Keratinocyte (primary cell): ENCODE measurements at regions not wholly inside any gene's neighbourhood (a gene's known extent, or its start where the extent isn't known, plus 50 kb on each side); places are given as distances from the start of the nearest gene placed in this dataset.

Experiments
- DNase-seq: peaks from one replicate; pipeline ENCODE4 v3.0.0-alpha.2; 2011; ENCODE audit warnings: low read depth, missing footprints, low spot score
- FAIRE-seq: peaks from 2 replicates; lab custom pipeline; 2011; peaks lifted over from hg19 to GRCh38; lab: Jason Lieb, UNC
- H2AFZ ChIP-seq: 2 replicates; pipeline ENCODE4 v1.6.0; 2012; ENCODE audit warnings: low read length, control low read depth, inconsistent platforms; ENCODE audit not compliant: control insufficient read depth
- H3K27ac ChIP-seq: 2 replicates; pipeline ENCODE4 v1.5.1; 2011; ENCODE audit warnings: low read length; ENCODE audit not compliant: control insufficient read depth, insufficient read depth
- H3K27me3 ChIP-seq: 3 replicates; pipeline ENCODE4 v1.6.0; 2011; ENCODE audit warnings: low read length; ENCODE audit not compliant: control insufficient read depth, insufficient read depth; ENCODE audit errors: extremely low read depth
- H3K36me3 ChIP-seq, 2 experiments: 2 replicates in 1 of 2; 3 replicates in 1 of 2; pipeline ENCODE4 v1.5.1; 2011; ENCODE audit warnings: low read length in 2 of 2, mild to moderate bottlenecking in 1 of 2; ENCODE audit not compliant: control insufficient read depth in 2 of 2, insufficient read depth in 2 of 2; ENCODE audit errors: extremely low read depth in 1 of 2
- H3K4me1 ChIP-seq: 3 replicates; pipeline ENCODE4 v1.5.1; 2011; ENCODE audit warnings: low read length; ENCODE audit not compliant: control insufficient read depth, insufficient read depth; ENCODE audit errors: extremely low read depth
- H3K4me2 ChIP-seq: 3 replicates; pipeline ENCODE4 v1.6.0; 2011; ENCODE audit warnings: low read depth, low read length; ENCODE audit not compliant: control insufficient read depth, insufficient read depth; ENCODE audit errors: extremely low read depth
- H3K4me3 ChIP-seq, 3 experiments: fragments of 200-600 bp in 1 of 3; sonication (generic) in 1 of 3; 2 replicates in 2 of 3; 3 replicates in 1 of 3; pipeline ENCODE4 v1.5.1; 2011 to 2016; ENCODE audit warnings: low read length in 3 of 3, mild to moderate bottlenecking in 3 of 3, control low read depth in 2 of 3, inconsistent platforms in 1 of 3, low read depth in 1 of 3, mixed read lengths in 1 of 3, mixed run types in 1 of 3, moderate library complexity in 1 of 3; ENCODE audit not compliant: control insufficient read depth in 2 of 3, insufficient read depth in 2 of 3; ENCODE audit errors: extremely low read depth in 1 of 3
- H3K79me2 ChIP-seq: 2 replicates; pipeline ENCODE4 v1.6.0; 2012; ENCODE audit warnings: low read length; ENCODE audit not compliant: control insufficient read depth, insufficient read depth
- H3K9ac ChIP-seq: 3 replicates; pipeline ENCODE4 v1.6.0; 2011; ENCODE audit warnings: low read length; ENCODE audit not compliant: control insufficient read depth, insufficient read depth; ENCODE audit errors: extremely low read depth
- H3K9me1 ChIP-seq: 3 replicates; pipeline ENCODE4 v1.6.0; 2011; ENCODE audit warnings: low read length; ENCODE audit not compliant: control insufficient read depth, insufficient read depth; ENCODE audit errors: extremely low read depth
- H3K9me3 ChIP-seq: 2 replicates; pipeline ENCODE4 v1.5.1; 2012; ENCODE audit warnings: low read depth, low read length; ENCODE audit not compliant: control insufficient read depth
- H4K20me1 ChIP-seq: 3 replicates; pipeline ENCODE4 v1.6.0; 2011; ENCODE audit warnings: low read length; ENCODE audit not compliant: control insufficient read depth, insufficient read depth; ENCODE audit errors: extremely low read depth
- CTCF ChIP-seq, 3 experiments: IDR thresholded peaks in 1 of 3; conservative IDR thresholded peaks in 1 of 3; optimal IDR thresholded peaks in 1 of 3; 2 replicates in 2 of 3; 3 replicates in 1 of 3; pipeline versions ENCODE3 to v1.5.1; 2011; ENCODE audit warnings: low read length in 3 of 3, mild to moderate bottlenecking in 3 of 3, moderate library complexity in 2 of 3, control low read depth in 1 of 3, inconsistent platforms in 1 of 3; ENCODE audit not compliant: insufficient read depth in 2 of 3; ENCODE audit errors: extremely low read depth in 1 of 3
- EZH2 ChIP-seq: IDR thresholded peaks from one replicate; pipeline ENCODE4 v1.6.1; 2012; ENCODE audit warnings: inconsistent platforms, mild to moderate bottlenecking, low read length, moderate library complexity
- dilution Hi-C: fragments of 300-500 bp; cut with MboI; formaldehyde crosslinking; loops from one replicate; pipeline ENCODE4 v1.7.0; 2020; ENCODE audit warnings: low sequenced_read_pairs; ENCODE audit not compliant: extremely low pct_ligation_motif_present

GRCh38 chr9:88897081-88897480 is 94.2 kb upstream of the S1PR3 start:
- H3K27ac ChIP-seq: no peak overlapping the region
- no peaks in the 10 kb centered on the region for H3K4me1 ChIP-seq
- no peak overlapping the region for H2AFZ ChIP-seq
- DNase-seq (no peak), FAIRE-seq (no peak)
- no peak overlapping the region for H3K4me3 ChIP-seq
- no peaks in the 10 kb centered on the region for H3K79me2 ChIP-seq
- H3K27me3 ChIP-seq: no peaks in the 10 kb centered on the region
- no peak overlapping the region for H3K9ac ChIP-seq
- no peaks in the 10 kb centered on the region for H3K36me3 ChIP-seq
- no peak overlapping the region for H3K4me2 ChIP-seq
- dilution Hi-C loops: no loop called here
- H3K9me3 ChIP-seq: no peaks in the 10 kb centered on the region
- TF ChIP-seq EZH2 (no peak), CTCF (optimal IDR thresholded peaks at IDR 0.05 in 1 of 3, IDR thresholded peaks at IDR 0.05 in 1 of 3, conservative IDR thresholded peaks at IDR 0.05 in 1 of 3; ENCODE audit: extremely low read depth in 1 of 3, insufficient read depth in 2 of 3, low read length in 3 of 3) (no peak)
- no peaks in the 10 kb centered on the region for H3K9me1 ChIP-seq
- no peaks in the 10 kb centered on the region for H4K20me1 ChIP-seq

- no peak overlapping the region for H2AFZ ChIP-seq
These were observed 93.1 kb upstream of the S1PR3 start for GRCh38 chr9:88898039-88898720.

More at GRCh38 chr9:88898039-88898720, 93.1 kb upstream of the S1PR3 start:
- Histone ChIP-seq H3K4me2 (no peak overlapping the region), H3K4me3 (no peak overlapping the region), H3K9me3 (no peaks in the 10 kb centered on the region), H3K4me1 (no peaks in the 10 kb centered on the region), H3K9ac (no peak overlapping the region), H3K27me3 (no peaks in the 10 kb centered on the region), H4K20me1 (no peaks in the 10 kb centered on the region), H3K79me2 (no peaks in the 10 kb centered on the region), H3K9me1 (no peaks in the 10 kb centered on the region), H3K36me3 (no peaks in the 10 kb centered on the region), H3K27ac (no peak overlapping the region)
- FAIRE-seq (no peak), DNase-seq (no peak)
- dilution Hi-C loops: no loop called here
- TF ChIP-seq EZH2 (no peak), CTCF (optimal IDR thresholded peaks at IDR 0.05 in 1 of 3, IDR thresholded peaks at IDR 0.05 in 1 of 3, conservative IDR thresholded peaks at IDR 0.05 in 1 of 3; ENCODE audit: extremely low read depth in 1 of 3, insufficient read depth in 2 of 3, low read length in 3 of 3) (no peak)
